ENCODE measurements at regions not wholly inside any gene's neighbourhood (a gene's known extent, or its start where the extent isn't known, plus 50 kb on each side); places are given as distances from the start of the nearest gene placed in this dataset.
"Not testable (repeated sequence)": the region's sequence is repeated elsewhere in the genome, so short reads cannot be mapped to it uniquely, and the experiment has no call there.

DNA sequence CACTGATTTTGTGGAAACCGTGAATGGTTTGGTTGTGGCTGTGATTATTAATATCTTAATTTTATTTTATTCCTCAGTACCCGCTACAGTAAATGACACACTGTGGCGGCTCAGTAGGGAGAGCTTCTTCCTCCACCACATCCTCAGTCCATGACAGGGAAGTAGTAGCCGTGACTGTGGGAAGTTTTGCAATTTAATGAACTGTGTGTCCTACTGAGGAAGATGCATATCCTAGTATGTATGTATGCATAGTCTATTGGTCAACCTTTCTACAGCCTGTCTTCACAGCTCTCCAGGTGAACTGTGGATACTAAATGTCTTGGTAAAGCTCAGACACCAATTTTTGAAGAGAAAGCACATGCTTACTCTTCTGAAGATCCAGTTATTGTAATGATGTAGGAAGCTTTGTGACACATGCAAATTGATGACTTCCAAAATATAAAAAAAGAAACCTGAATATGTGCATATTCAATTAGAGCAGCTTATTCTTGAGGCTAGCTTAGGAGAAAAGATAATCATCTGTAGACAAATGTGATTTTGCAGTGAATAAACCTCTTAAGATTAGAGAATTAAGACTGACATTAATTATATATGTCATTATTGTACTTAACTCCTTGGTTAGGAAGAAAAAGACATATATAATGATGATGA, 384.3 kb upstream of the CNTNAP5 start:
- ChIA-PET POLR2A (no interaction called here), CTCF (no interaction called here)
- no peaks in the 10 kb centered on the region for H3K27me3 Mint-ChIP-seq (ENCODE audit: low read depth)
- H3K9me3 Mint-ChIP-seq (ENCODE audit: insufficient read depth), result peaks cover 5% of the 10 kb centered on the region
- no peak overlapping the region for H3K4me3 Mint-ChIP-seq
- no peak overlapping the region for H3K27ac Mint-ChIP-seq
- H3K36me3 Mint-ChIP-seq (ENCODE audit: low read depth), result no peaks in the 10 kb centered on the region
- DNase-seq (no peak), ATAC-seq (no peak)
- no peaks in the 10 kb centered on the region for H3K4me1 Mint-ChIP-seq (ENCODE audit: low read depth)

GRCh38 chr2:123644053-123644452, 381.0 kb upstream of the CNTNAP5 start:
- H3K9me3 Mint-ChIP-seq (ENCODE audit: insufficient read depth), result peaks cover 5% of the 10 kb centered on the region
- ChIA-PET CTCF (no interaction called here), POLR2A (no interaction called here)
- ATAC-seq (no peak), DNase-seq (no peak)
- no peak overlapping the region for H3K27ac Mint-ChIP-seq
- H3K4me1 Mint-ChIP-seq (ENCODE audit: low read depth), result no peaks in the 10 kb centered on the region
- no peaks in the 10 kb centered on the region for H3K36me3 Mint-ChIP-seq (ENCODE audit: low read depth)
- no peaks in the 10 kb centered on the region for H3K27me3 Mint-ChIP-seq (ENCODE audit: low read depth)
- H3K4me3 Mint-ChIP-seq, result no peak overlapping the region

GRCh38 chr2:123648016-123648415, 377.1 kb upstream of the CNTNAP5 start:
- no peak overlapping the region for H3K4me3 Mint-ChIP-seq
- no peaks in the 10 kb centered on the region for H3K36me3 Mint-ChIP-seq (ENCODE audit: low read depth)
- DNase-seq (no peak), ATAC-seq (no peak)
- no peaks in the 10 kb centered on the region for H3K4me1 Mint-ChIP-seq (ENCODE audit: low read depth)
- ChIA-PET CTCF (no interaction called here), POLR2A (no interaction called here)
- H3K27ac Mint-ChIP-seq, result no peak overlapping the region
- H3K27me3 Mint-ChIP-seq (ENCODE audit: low read depth), result no peaks in the 10 kb centered on the region
- H3K9me3 Mint-ChIP-seq (ENCODE audit: insufficient read depth), result no peaks in the 10 kb centered on the region

GRCh38 chr2:123648956-123649355, 376.1 kb upstream of the CNTNAP5 start:
- DNase-seq, result no peak
- Mint-ChIP-seq H3K4me3 (no peak overlapping the region), H3K27ac (no peak overlapping the region), H3K9me3 (ENCODE audit: insufficient read depth) (no peaks in the 10 kb centered on the region), H3K4me1 (ENCODE audit: low read depth) (no peaks in the 10 kb centered on the region), H3K36me3 (ENCODE audit: low read depth) (no peaks in the 10 kb centered on the region), H3K27me3 (ENCODE audit: low read depth) (no peaks in the 10 kb centered on the region)
- ChIA-PET POLR2A (no interaction called here), CTCF (interaction anchor here (0.9 kb wide), 1 partner anchor 31 kb away, joined by 3 read pairs; no protein-coding TSS in a partner anchor)
- no peak for ATAC-seq

DNA sequence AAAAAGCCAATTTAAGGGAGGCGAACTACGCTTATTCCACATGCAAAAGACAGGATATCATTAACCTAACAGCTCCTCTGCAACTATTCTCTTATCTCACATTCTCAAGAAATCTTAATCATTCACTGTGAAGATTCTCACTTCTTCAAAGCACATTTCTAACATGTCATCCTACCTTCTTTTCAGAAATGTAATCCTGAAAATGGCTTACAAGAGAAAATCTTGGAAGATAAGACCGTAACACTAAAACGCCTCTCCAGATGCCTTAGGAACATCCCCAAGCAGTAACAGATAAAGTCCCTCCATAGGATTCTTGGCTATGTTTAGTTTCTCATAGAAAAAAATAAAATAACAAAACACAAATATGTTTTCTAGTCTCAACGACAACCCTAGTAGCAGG, 373.9 kb upstream of the CNTNAP5 start:
- Mint-ChIP-seq H3K4me1 (ENCODE audit: low read depth) (no peaks in the 10 kb centered on the region), H3K9me3 (ENCODE audit: insufficient read depth) (peaks cover 6% of the 10 kb centered on the region), H3K4me3 (no peak overlapping the region), H3K27me3 (ENCODE audit: low read depth) (no peaks in the 10 kb centered on the region), H3K27ac (no peak overlapping the region), H3K36me3 (ENCODE audit: low read depth) (no peaks in the 10 kb centered on the region)
- ChIA-PET CTCF (no interaction called here), POLR2A (no interaction called here)
- no peak for ATAC-seq
- no peak for DNase-seq

DNA sequence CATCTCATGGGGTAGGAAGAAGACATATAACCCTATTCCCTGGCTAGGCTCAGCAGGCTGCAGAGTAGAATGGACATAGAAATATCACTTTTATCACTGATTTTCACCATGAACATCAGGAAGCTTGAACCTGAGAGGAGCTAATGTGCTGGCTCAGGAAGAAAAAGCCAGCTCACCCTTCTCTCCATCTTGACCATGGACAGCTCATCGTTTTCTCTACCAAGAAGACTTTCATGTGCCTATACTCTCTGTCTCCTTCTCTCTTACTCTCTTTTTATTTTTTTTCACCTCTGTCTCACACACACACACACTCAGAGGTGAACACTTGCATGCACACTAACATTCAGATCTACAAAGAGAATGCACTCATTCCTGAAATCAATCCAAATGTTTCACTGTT, 372.8 kb upstream of the CNTNAP5 start:
- POLR2A ChIA-PET, result no interaction called here
- ATAC-seq, result no peak
- CTCF ChIA-PET, result interaction anchor here (1.2 kb wide), 1 partner anchor 11 kb away, joined by 3 read pairs; no protein-coding TSS in a partner anchor
- Mint-ChIP-seq H3K4me1 (ENCODE audit: low read depth) (no peaks in the 10 kb centered on the region), H3K27ac (no peak overlapping the region), H3K36me3 (ENCODE audit: low read depth) (no peaks in the 10 kb centered on the region), H3K27me3 (ENCODE audit: low read depth) (no peaks in the 10 kb centered on the region), H3K4me3 (no peak overlapping the region), H3K9me3 (ENCODE audit: insufficient read depth) (peaks cover 6% of the 10 kb centered on the region)
- DNase-seq, result no peak

DNA sequence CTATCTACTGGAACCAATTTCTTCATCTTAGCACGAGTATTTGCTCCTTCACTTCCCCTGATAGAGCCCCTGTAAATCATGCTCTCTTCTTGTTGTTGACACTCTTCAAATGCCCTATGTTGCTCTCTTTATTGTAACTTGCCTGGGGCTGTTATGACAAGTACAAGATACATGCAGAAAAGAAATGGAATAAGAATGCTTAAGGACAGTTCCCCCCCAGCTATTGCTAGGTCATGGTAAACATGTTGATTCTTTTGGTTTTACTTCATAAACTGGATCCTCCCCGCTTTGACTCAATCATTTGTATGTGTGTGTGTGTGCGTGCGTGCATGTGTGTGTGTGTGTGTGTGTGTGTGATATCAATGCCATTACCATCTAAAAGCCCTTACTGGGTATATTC, 368.5 kb upstream of the CNTNAP5 start:
- ATAC-seq (no peak), DNase-seq (no peak)
- POLR2A ChIA-PET, result no interaction called here
- Mint-ChIP-seq H3K27ac (no peak overlapping the region), H3K4me3 (no peak overlapping the region), H3K9me3 (ENCODE audit: insufficient read depth) (peaks cover 6% of the 10 kb centered on the region), H3K27me3 (ENCODE audit: low read depth) (no peaks in the 10 kb centered on the region), H3K36me3 (ENCODE audit: low read depth) (no peaks in the 10 kb centered on the region), H3K4me1 (ENCODE audit: low read depth) (no peaks in the 10 kb centered on the region)
- CTCF ChIA-PET, result no interaction called here

DNA sequence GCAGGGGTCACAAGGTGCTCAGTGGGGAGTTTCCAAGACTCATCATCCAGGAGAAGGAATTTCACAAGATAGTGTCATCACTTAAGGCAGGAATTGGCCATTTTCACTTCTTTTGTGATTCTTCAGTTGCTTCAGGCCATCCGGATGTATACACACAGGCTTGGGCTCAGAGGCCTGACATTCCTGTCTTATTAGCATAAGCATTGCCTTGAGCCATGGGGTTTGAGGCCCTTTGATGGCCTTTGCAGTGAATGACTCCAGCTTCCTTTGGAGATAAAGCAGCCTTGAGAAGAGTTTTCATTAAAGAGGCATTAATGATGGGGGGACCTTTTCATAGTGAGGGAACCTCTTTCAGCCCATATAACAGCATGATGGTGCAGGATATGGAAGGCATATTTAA, 366.0 kb upstream of the CNTNAP5 start:
- Mint-ChIP-seq H3K4me3 (no peak overlapping the region), H3K36me3 (ENCODE audit: low read depth) (no peaks in the 10 kb centered on the region), H3K27me3 (ENCODE audit: low read depth) (no peaks in the 10 kb centered on the region), H3K9me3 (ENCODE audit: insufficient read depth) (peaks cover 14% of the 10 kb centered on the region), H3K27ac (no peak overlapping the region), H3K4me1 (ENCODE audit: low read depth) (no peaks in the 10 kb centered on the region)
- ATAC-seq (no peak), DNase-seq (no peak)
- ChIA-PET POLR2A (no interaction called here), CTCF (no interaction called here)

- Mint-ChIP-seq H3K27me3 (ENCODE audit: low read depth) (no peaks in the 10 kb centered on the region), H3K4me3 (no peak overlapping the region), H3K9me3 (ENCODE audit: insufficient read depth) (peaks cover 7% of the 10 kb centered on the region), H3K27ac (no peak overlapping the region), H3K36me3 (ENCODE audit: low read depth) (no peaks in the 10 kb centered on the region), H3K4me1 (ENCODE audit: low read depth) (no peaks in the 10 kb centered on the region)
- no peak for DNase-seq
- ChIA-PET CTCF (no interaction called here), POLR2A (no interaction called here)
- ATAC-seq, result no peak
These were observed 354.8 kb upstream of the CNTNAP5 start for GRCh38 chr2:123670286-123670685.

DNA sequence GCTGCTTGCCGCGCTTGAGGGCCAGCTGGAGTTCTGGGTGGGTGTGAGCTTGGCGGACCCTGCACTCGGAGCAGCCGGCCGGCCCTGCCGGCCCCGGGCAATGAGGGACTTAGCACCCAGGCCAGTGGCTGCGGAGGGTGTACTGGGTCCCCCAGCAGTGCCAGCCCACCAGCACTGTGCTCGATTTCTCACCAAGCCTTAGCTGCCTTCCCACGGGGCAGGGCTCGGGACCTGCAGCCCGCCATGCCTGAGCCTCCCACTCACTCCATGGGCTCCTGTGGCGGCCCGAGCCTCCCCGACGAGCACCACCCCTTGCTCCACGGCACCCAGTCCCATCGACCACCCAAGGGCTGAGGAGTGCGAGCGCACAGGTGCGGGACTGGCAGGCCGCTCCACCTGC, 341.3 kb upstream of the CNTNAP5 start:
- H3K27ac Mint-ChIP-seq; H3K36me3 Mint-ChIP-seq (ENCODE audit: low read depth); H3K4me3 Mint-ChIP-seq; CTCF ChIA-PET; H3K4me1 Mint-ChIP-seq (ENCODE audit: low read depth); H3K27me3 Mint-ChIP-seq (ENCODE audit: low read depth); POLR2A ChIA-PET; DNase-seq; ATAC-seq: not testable (repeated sequence)
- peaks cover 13% of the 10 kb centered on the region for H3K9me3 Mint-ChIP-seq (ENCODE audit: insufficient read depth)

DNA sequence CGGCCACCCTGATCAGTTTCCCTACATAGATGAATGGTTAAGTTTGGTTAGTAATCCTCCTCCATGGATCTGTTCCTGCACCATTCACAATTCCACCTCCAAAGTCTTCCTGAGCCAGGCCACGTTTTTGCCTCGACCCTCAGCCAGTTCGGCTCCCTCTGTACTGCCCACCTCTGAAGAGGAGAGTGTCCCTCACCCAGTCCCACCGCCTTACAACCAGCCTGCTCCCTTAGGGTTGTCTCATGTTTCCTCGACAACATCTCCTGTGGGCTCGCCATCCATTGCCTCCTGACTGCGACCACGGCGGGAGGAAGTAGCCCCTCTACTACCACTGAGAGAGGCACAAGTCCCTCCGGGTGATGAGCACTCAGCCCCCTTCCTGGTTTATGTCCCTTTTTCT, 338.0 kb upstream of the CNTNAP5 start:
- H3K27me3 Mint-ChIP-seq (ENCODE audit: low read depth), result no peaks in the 10 kb centered on the region
- H3K36me3 Mint-ChIP-seq (ENCODE audit: low read depth), result no peaks in the 10 kb centered on the region
- CTCF ChIA-PET, result no interaction called here
- no peak overlapping the region for H3K4me3 Mint-ChIP-seq
- POLR2A ChIA-PET, result no interaction called here
- DNase-seq (no peak), ATAC-seq (no peak)
- no peaks in the 10 kb centered on the region for H3K4me1 Mint-ChIP-seq (ENCODE audit: low read depth)
- peaks cover 15% of the 10 kb centered on the region for H3K9me3 Mint-ChIP-seq (ENCODE audit: insufficient read depth)
- no peak overlapping the region for H3K27ac Mint-ChIP-seq

DNA sequence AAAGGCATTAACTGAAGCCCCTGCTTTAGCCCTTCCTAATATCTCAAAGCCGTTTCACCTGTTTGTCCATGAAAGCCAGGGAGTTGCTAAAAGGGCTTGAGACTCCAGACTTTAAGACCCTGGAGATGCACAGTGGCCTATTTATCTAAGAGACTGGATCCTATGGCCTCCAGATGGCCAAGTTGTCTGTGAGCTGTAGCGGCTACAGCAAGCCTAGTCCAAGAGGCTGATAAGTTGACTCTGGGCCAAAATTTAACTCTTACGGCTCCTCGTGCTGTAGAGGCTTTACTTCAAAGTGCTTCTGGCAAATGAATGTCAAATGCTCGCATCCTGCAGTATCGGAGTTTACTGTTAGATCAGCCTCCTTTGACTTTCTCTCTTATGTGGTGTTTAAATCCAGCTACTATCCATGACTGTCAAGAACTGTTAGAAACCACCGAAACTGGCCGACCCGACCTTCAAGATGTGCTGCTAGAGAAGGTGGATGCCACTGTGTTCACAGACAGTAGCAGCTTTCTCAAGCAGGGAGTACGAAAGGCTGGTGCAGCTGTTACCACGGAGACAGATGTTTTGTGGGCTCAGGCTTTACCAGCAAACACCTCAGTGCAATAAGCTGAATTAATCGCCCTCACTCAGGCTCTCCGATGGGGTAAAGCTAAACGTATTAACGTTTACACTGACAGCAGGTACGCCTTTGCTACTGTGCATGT, 336.7 kb upstream of the CNTNAP5 start:
- DNase-seq, result no peak
- POLR2A ChIA-PET, result no interaction called here
- Mint-ChIP-seq H3K27me3 (ENCODE audit: low read depth) (no peaks in the 10 kb centered on the region), H3K9me3 (ENCODE audit: insufficient read depth) (peaks cover 18% of the 10 kb centered on the region), H3K36me3 (ENCODE audit: low read depth) (no peaks in the 10 kb centered on the region), H3K27ac (no peak overlapping the region), H3K4me3 (no peak overlapping the region), H3K4me1 (ENCODE audit: low read depth) (no peaks in the 10 kb centered on the region)
- CTCF ChIA-PET, result no interaction called here
- ATAC-seq, result no peak

- H3K36me3 Mint-ChIP-seq (ENCODE audit: low read depth), result no peaks in the 10 kb centered on the region
- ChIA-PET POLR2A (no interaction called here), CTCF (no interaction called here)
- DNase-seq (no peak), ATAC-seq (no peak)
- H3K27ac Mint-ChIP-seq, result no peak overlapping the region
- H3K4me1 Mint-ChIP-seq (ENCODE audit: low read depth), result no peaks in the 10 kb centered on the region
- no peak overlapping the region for H3K4me3 Mint-ChIP-seq
- H3K27me3 Mint-ChIP-seq (ENCODE audit: low read depth), result no peaks in the 10 kb centered on the region
- H3K9me3 Mint-ChIP-seq (ENCODE audit: insufficient read depth), result peaks cover 18% of the 10 kb centered on the region
These were observed 333.0 kb upstream of the CNTNAP5 start for GRCh38 chr2:123692121-123692520.

Measured in activated CD8-positive, alpha-beta T cell treated with anti-CD3 and anti-CD28 coated beads, Interleukin-2, amount 10 ng/mL, durations not matched to agents 7 days and 5 days (primary cell).